ENCODE measurements at regions not wholly inside any gene's neighbourhood (a gene's known extent, or its start where the extent isn't known, plus 50 kb on each side); places are given as distances from the start of the nearest gene placed in this dataset.

DNA sequence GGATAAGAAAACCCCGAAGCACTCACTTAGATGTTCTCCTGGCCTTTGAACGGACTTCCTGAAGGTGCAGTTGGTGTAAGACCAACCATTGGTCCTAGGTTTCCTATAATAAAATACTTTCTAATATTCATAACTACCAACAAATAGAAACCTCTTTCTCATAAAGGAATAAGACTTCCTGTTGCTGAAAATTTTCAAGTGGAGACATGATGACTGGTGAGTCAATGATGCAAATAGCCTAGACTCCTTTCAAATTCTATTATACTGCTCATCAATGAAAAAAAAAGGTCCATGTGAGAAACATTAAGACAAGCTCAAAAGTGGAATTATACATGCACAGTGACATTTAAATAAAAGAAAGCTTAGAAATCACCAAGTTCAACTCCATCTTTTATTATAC, 862.8 kb downstream of the FAM181B start:
- TF ChIP-seq, protein P1, sequence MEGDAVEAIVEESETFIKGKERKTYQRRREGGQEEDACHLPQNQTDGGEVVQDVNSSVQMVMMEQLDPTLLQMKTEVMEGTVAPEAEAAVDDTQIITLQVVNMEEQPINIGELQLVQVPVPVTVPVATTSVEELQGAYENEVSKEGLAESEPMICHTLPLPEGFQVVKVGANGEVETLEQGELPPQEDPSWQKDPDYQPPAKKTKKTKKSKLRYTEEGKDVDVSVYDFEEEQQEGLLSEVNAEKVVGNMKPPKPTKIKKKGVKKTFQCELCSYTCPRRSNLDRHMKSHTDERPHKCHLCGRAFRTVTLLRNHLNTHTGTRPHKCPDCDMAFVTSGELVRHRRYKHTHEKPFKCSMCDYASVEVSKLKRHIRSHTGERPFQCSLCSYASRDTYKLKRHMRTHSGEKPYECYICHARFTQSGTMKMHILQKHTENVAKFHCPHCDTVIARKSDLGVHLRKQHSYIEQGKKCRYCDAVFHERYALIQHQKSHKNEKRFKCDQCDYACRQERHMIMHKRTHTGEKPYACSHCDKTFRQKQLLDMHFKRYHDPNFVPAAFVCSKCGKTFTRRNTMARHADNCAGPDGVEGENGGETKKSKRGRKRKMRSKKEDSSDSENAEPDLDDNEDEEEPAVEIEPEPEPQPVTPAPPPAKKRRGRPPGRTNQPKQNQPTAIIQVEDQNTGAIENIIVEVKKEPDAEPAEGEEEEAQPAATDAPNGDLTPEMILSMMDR (IDR thresholded peaks at IDR 0.05): no peak
- TF ChIP-seq POLR2A (IDR thresholded peaks at IDR 0.05): no peak
